Tibial nerve (tissue), 4 donors: ENCODE measurements at regions not wholly inside any gene's neighbourhood (a gene's known extent, or its start where the extent isn't known, plus 50 kb on each side); places are given as distances from the start of the nearest gene placed in this dataset.

ENCODE experiments used
- DNase-seq, 2 donors: peaks; one replicate each; pipeline ENCODE4 v3.0.0-alpha.2; 2019; ENCODE audit warnings: low spot score in 2 of 2
- H3K27ac ChIP-seq, 4 donors: fragments of 200-600 bp; sonication (generic) in 3 of 4; one replicate each; pipeline ENCODE4 v1.5.1; 2017 to 2019; ENCODE audit warnings: mild to moderate bottlenecking in 1 of 4
- H3K27me3 ChIP-seq, 2 donors: fragments of 200-600 bp; sonication (generic) in 1 of 2; one replicate each; pipeline versions ENCODE4 v1.5.1 to v1.6.0; 2017 to 2019
- H3K36me3 ChIP-seq, 3 donors: fragments of 200-600 bp; sonication (generic); one replicate each; pipeline ENCODE4 v1.5.1; 2018 to 2019
- H3K4me1 ChIP-seq, 4 donors: fragments of 200-600 bp; sonication (generic) in 3 of 4; one replicate each; pipeline ENCODE4 v1.5.1; 2017 to 2019
- H3K4me3 ChIP-seq, 4 donors: fragments of 200-600 bp; sonication (generic) in 3 of 4; one replicate each; pipeline ENCODE4 v1.5.1; 2017 to 2019; ENCODE audit warnings: mild to moderate bottlenecking in 1 of 4, moderate library complexity in 1 of 4
- H3K9me3 ChIP-seq, 4 donors: fragments of 200-600 bp; sonication (generic) in 3 of 4; one replicate each; pipeline ENCODE4 v1.5.1; 2017 to 2019
- CTCF ChIP-seq, 5 experiments: fragments of 200-600 bp in 3 of 5; fragments of 450-650 bp in 2 of 5; sonication (generic) in 3 of 5; IDR thresholded peaks; one replicate each; pipeline ENCODE4 v1.5.1; 2016 to 2019; ENCODE audit warnings: antibody characterized with exemption in 5 of 5, mild to moderate bottlenecking in 3 of 5, moderate library complexity in 2 of 5
- EP300 ChIP-seq, 2 donors: sonication (generic); formaldehyde crosslinking; IDR thresholded peaks; one replicate each; pipeline ENCODE4 v1.6.1; 2017; ENCODE audit warnings: antibody characterized with exemption in 2 of 2, mild to moderate bottlenecking in 1 of 2
- POLR2A ChIP-seq, 2 donors: fragments of 450-650 bp; IDR thresholded peaks; one replicate each; pipeline ENCODE4 v1.6.1; 2017; ENCODE audit warnings: antibody characterized with exemption in 2 of 2, mild to moderate bottlenecking in 2 of 2, moderate library complexity in 2 of 2
- WGBS, 2 donors: methylation state at CpG; one replicate each; pipeline ENCODE4 v1.1.5; 2018; 5-methylcytosine and 5-hydroxymethylcytosine counted together

GRCh38 chr5:114839360-114839759 is 330.3 kb downstream of the TRIM36 start:
- no peak overlapping the region for H3K4me3 ChIP-seq
- no peak for DNase-seq

GRCh38 chr5:114838937-114839336 is 330.8 kb downstream of the TRIM36 start:
- H3K27ac ChIP-seq = no peak overlapping the region
- no peaks in the 10 kb centered on the region for H3K27me3 ChIP-seq
- WGBS, 2 donors = 87 to 88% methylated on average over 2 of the region's 2 CpGs
- no peak overlapping the region for H3K4me3 ChIP-seq
- DNase-seq = no peak
- no peaks in the 10 kb centered on the region for H3K9me3 ChIP-seq
- H3K36me3 ChIP-seq = no peaks in the 10 kb centered on the region
- H3K4me1 ChIP-seq = no peaks in the 10 kb centered on the region
- TF ChIP-seq EP300 (IDR thresholded peaks at IDR 0.05) = no peak
- no peak for TF ChIP-seq POLR2A (IDR thresholded peaks at IDR 0.05)
- TF ChIP-seq CTCF (IDR thresholded peaks at IDR 0.05) = no peak

More at GRCh38 chr5:114839360-114839759, 330.3 kb downstream of the TRIM36 start:
- Histone ChIP-seq H3K27me3 (no peaks in the 10 kb centered on the region), H3K27ac (no peak overlapping the region), H3K9me3 (peaks cover 0 to 4% (median 0%) of the 10 kb centered on the region in 4 donors), H3K36me3 (no peaks in the 10 kb centered on the region), H3K4me1 (no peaks in the 10 kb centered on the region)
- TF ChIP-seq CTCF (IDR thresholded peaks at IDR 0.05) = no peak
- no peak for TF ChIP-seq EP300 (IDR thresholded peaks at IDR 0.05)
- TF ChIP-seq POLR2A (IDR thresholded peaks at IDR 0.05) = no peak
- 83 to 90% methylated on average over 5 of the region's 5 CpGs for WGBS, 2 donors

- 55 to 56% methylated on average over 2 of the region's 2 CpGs for WGBS, 2 donors
- H3K27ac ChIP-seq = no peak overlapping the region
- H3K4me1 ChIP-seq = no peaks in the 10 kb centered on the region
- H3K9me3 ChIP-seq = peaks cover 0 to 21% (median 0%) of the 10 kb centered on the region in 4 donors
- TF ChIP-seq CTCF (IDR thresholded peaks at IDR 0.05) (no peak), EP300 (IDR thresholded peaks at IDR 0.05) (no peak), POLR2A (IDR thresholded peaks at IDR 0.05) (no peak)
- no peaks in the 10 kb centered on the region for H3K27me3 ChIP-seq
- no peak overlapping the region for H3K4me3 ChIP-seq
- DNase-seq = no peak
- no peaks in the 10 kb centered on the region for H3K36me3 ChIP-seq
Observed at GRCh38 chr5:114830114-114830513, 339.6 kb downstream of the TRIM36 start.

GRCh38 chr5:114822863-114823262 is 346.8 kb downstream of the TRIM36 start:
- H3K9me3 ChIP-seq = peaks cover 0 to 40% (median 0%) of the 10 kb centered on the region in 4 donors
- H3K4me3 ChIP-seq = no peak overlapping the region
- TF ChIP-seq CTCF (IDR thresholded peaks at IDR 0.05) (no peak), EP300 (IDR thresholded peaks at IDR 0.05) (no peak), POLR2A (IDR thresholded peaks at IDR 0.05) (no peak)
- H3K36me3 ChIP-seq = no peaks in the 10 kb centered on the region
- no peak for DNase-seq
- no peak overlapping the region for H3K27ac ChIP-seq
- H3K27me3 ChIP-seq = no peaks in the 10 kb centered on the region
- H3K4me1 ChIP-seq = no peaks in the 10 kb centered on the region

GRCh38 chr5:114822436-114822835 is 347.3 kb downstream of the TRIM36 start:
- TF ChIP-seq POLR2A (IDR thresholded peaks at IDR 0.05) (no peak), CTCF (IDR thresholded peaks at IDR 0.05) (no peak), EP300 (IDR thresholded peaks at IDR 0.05) (no peak)
- 37 to 61% methylated on average over 1 of the region's 1 CpG for WGBS, 2 donors

More at GRCh38 chr5:114822436-114822835, 347.3 kb downstream of the TRIM36 start:
- no peak for DNase-seq
- Histone ChIP-seq H3K27ac (no peak overlapping the region), H3K4me1 (no peaks in the 10 kb centered on the region), H3K4me3 (no peak overlapping the region), H3K27me3 (no peaks in the 10 kb centered on the region), H3K9me3 (peaks cover 0 to 37% (median 0%) of the 10 kb centered on the region in 4 donors), H3K36me3 (no peaks in the 10 kb centered on the region)
